Upper lobe of left lung (tissue), 6 donors: ENCODE measurements at regions not wholly inside any gene's neighbourhood (a gene's known extent, or its start where the extent isn't known, plus 50 kb on each side); places are given as distances from the start of the nearest gene placed in this dataset.

Experiments used
- ATAC-seq, 2 donors: fragments of 200-7000 bp; cut with Tn5 transposase; one replicate each; pipeline ENCODE4 v1.9.1; 2022; ENCODE audit warnings: mild to moderate bottlenecking in 2 of 2, moderate library complexity in 2 of 2; ENCODE audit not compliant: low FRiP score in 2 of 2
- DNase-seq, 2 donors: peaks; one replicate each; pipeline ENCODE4 v3.0.0-alpha.2; 2019 to 2020
- H3K27ac ChIP-seq, 4 donors: fragments of 200-600 bp; sonication (generic); one replicate each; pipeline ENCODE4 v1.5.1; 2016 to 2019
- H3K27me3 ChIP-seq, 4 donors: fragments of 200-600 bp; sonication (generic); one replicate each; pipeline ENCODE4 v1.5.1; 2017 to 2019
- H3K36me3 ChIP-seq, 4 donors: fragments of 200-600 bp; sonication (generic); one replicate each; pipeline ENCODE4 v1.5.1; 2016 to 2019
- H3K4me1 ChIP-seq, 4 donors: fragments of 200-600 bp; sonication (generic); one replicate each; pipeline ENCODE4 v1.5.1; 2018 to 2019
- H3K4me3 ChIP-seq, 4 donors: fragments of 200-600 bp; sonication (generic); one replicate each; pipeline ENCODE4 v1.5.1; 2017 to 2019; ENCODE audit warnings: mild to moderate bottlenecking in 2 of 4, moderate library complexity in 1 of 4
- H3K9me3 ChIP-seq, 4 donors: fragments of 200-600 bp; sonication (generic); one replicate each; pipeline ENCODE4 v1.5.1; 2018 to 2019
- EP300 ChIP-seq, 4 donors: sonication (generic); formaldehyde crosslinking; IDR thresholded peaks; one replicate each; pipeline ENCODE4 v1.5.1; 2017; ENCODE audit warnings: antibody characterized with exemption in 4 of 4, control low read depth in 2 of 4
- POLR2A ChIP-seq, 4 donors: fragments of 450-650 bp; IDR thresholded peaks; one replicate each; pipeline ENCODE4 v1.5.1; 2016 to 2017; ENCODE audit warnings: antibody characterized with exemption in 4 of 4, mild to moderate bottlenecking in 2 of 4
- POLR2AphosphoS5 ChIP-seq, 2 donors: sonication (generic); formaldehyde crosslinking; IDR thresholded peaks; one replicate each; pipeline ENCODE4 v1.5.1; 2017; ENCODE audit warnings: antibody characterized with exemption in 2 of 2
- WGBS, 2 donors: methylation state at CpG; one replicate each; pipeline ENCODE4 v1.1.5; 2017 to 2018; 5-methylcytosine and 5-hydroxymethylcytosine counted together
- TF ChIP-seq, protein P1 (sequence below), 6 experiments: fragments of 450-650 bp in 4 of 6; fragments of 200-600 bp in 2 of 6; sonication (generic) in 2 of 6; IDR thresholded peaks; one replicate each; pipeline ENCODE4 v1.5.1; 2016 to 2019; ENCODE audit warnings: antibody characterized with exemption in 6 of 6
- donor health status: DM: no; HTN: no; CAD: no; lungs with moderate emphysema.
- donor health status: DM: no; HTN: yes; CAD: no; lungs with severe emphysema.

DNA sequence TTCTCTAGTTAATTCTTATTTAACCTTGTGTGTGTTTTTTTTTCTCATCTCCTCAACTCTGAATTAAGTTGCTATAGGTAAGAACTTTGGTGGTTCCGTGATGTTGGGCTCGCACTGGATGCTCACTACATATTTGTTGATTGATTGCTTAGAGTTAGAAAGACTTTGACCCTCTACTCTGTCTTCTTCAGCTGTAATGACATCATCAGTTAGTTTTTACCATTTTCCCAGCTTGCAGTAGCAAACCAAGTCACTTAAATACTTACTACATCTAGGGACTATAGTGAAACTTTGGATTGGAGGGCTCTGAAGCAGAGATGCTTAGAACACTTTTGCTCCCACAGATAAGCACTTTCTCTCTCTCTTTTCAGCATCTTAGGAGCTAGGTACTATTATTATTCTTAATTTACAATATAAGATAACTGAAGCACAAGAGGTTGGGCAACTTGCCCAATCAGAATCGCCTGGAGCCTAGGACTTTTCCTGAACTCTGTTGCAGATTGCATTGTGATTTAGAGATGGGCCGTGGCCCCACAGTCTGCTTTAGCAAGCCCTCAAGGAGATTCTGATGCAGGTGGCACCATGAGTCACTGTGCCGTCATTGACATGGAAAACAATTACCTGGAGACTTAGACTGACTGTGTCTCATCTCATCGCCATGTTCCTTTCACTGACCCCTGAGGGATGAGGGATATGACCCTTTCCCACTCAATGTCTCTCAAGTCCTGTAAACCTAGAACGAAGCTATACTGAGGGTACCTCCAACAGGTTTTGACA is 471.9 kb upstream of the PODXL start:
- no peaks in the 10 kb centered on the region for H3K36me3 ChIP-seq
- ATAC-seq = no peak

DNA sequence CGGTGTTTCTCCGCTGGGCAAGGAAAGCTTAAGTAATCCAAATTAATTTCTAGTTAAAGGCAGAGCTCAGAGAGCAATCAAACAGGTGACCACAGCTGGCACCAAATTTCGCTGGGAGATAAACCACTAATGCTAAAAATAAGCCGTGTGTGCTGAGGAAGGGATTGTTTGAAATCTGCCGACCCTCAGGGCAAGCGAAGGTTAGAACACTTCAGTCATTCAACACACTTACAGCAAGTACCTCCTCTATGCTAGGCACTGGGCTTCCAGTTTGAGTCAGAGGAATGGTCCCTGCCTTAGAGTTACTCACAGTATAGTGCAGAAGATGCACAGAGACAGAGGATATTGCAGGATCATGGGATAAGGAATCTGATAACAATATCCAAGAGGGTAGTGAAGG is 467.9 kb upstream of the PODXL start:
- WGBS, 2 donors = 63 to 66% methylated on average over 6 of the region's 6 CpGs
- H3K36me3 ChIP-seq = no peaks in the 10 kb centered on the region
- DNase-seq = no peak
- no peak for ATAC-seq
- H3K9me3 ChIP-seq = no peaks in the 10 kb centered on the region
- H3K4me1 ChIP-seq = no peaks in the 10 kb centered on the region
- no peak overlapping the region for H3K4me3 ChIP-seq
- H3K27me3 ChIP-seq = no peaks in the 10 kb centered on the region
- no peak overlapping the region for H3K27ac ChIP-seq
- TF ChIP-seq EP300 (IDR thresholded peaks at IDR 0.05) = no peak
- TF ChIP-seq, protein P1, sequence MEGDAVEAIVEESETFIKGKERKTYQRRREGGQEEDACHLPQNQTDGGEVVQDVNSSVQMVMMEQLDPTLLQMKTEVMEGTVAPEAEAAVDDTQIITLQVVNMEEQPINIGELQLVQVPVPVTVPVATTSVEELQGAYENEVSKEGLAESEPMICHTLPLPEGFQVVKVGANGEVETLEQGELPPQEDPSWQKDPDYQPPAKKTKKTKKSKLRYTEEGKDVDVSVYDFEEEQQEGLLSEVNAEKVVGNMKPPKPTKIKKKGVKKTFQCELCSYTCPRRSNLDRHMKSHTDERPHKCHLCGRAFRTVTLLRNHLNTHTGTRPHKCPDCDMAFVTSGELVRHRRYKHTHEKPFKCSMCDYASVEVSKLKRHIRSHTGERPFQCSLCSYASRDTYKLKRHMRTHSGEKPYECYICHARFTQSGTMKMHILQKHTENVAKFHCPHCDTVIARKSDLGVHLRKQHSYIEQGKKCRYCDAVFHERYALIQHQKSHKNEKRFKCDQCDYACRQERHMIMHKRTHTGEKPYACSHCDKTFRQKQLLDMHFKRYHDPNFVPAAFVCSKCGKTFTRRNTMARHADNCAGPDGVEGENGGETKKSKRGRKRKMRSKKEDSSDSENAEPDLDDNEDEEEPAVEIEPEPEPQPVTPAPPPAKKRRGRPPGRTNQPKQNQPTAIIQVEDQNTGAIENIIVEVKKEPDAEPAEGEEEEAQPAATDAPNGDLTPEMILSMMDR (IDR thresholded peaks at IDR 0.05) = no peak
- no peak for TF ChIP-seq POLR2AphosphoS5 (IDR thresholded peaks at IDR 0.05)
- no peak for TF ChIP-seq POLR2A (IDR thresholded peaks at IDR 0.05)

More for the DNA sequence above, 471.9 kb upstream of the PODXL start:
- H3K4me3 ChIP-seq = no peak overlapping the region
- no peak overlapping the region for H3K27ac ChIP-seq
- no peak for TF ChIP-seq POLR2AphosphoS5 (IDR thresholded peaks at IDR 0.05)
- no peak for TF ChIP-seq EP300 (IDR thresholded peaks at IDR 0.05)
- TF ChIP-seq, protein P1 (IDR thresholded peaks at IDR 0.05) = no peak
- no peak for TF ChIP-seq POLR2A (IDR thresholded peaks at IDR 0.05)
- no peaks in the 10 kb centered on the region for H3K27me3 ChIP-seq
- no peak for DNase-seq
- WGBS, 2 donors = 83 to 87% methylated on average over 7 of the region's 7 CpGs
- peaks cover 0 to 14% (median 6%) of the 10 kb centered on the region in 4 donors for H3K4me1 ChIP-seq
- no peaks in the 10 kb centered on the region for H3K9me3 ChIP-seq

- no peaks in the 10 kb centered on the region for H3K36me3 ChIP-seq
- ATAC-seq = no peak
- no peak overlapping the region for H3K27ac ChIP-seq
- DNase-seq = no peak
- H3K27me3 ChIP-seq = no peaks in the 10 kb centered on the region
- H3K4me3 ChIP-seq = no peak overlapping the region
- TF ChIP-seq POLR2AphosphoS5 (IDR thresholded peaks at IDR 0.05) (no peak), EP300 (IDR thresholded peaks at IDR 0.05) (no peak), POLR2A (IDR thresholded peaks at IDR 0.05) (no peak)
- TF ChIP-seq, protein P1 (IDR thresholded peaks at IDR 0.05) = no peak
- no peaks in the 10 kb centered on the region for H3K9me3 ChIP-seq
- H3K4me1 ChIP-seq = no peaks in the 10 kb centered on the region
Observed at GRCh38 chr7:132023466-132023865, 467.0 kb upstream of the PODXL start.

- Histone ChIP-seq H3K27me3 (no peaks in the 10 kb centered on the region), H3K9me3 (no peaks in the 10 kb centered on the region), H3K36me3 (no peaks in the 10 kb centered on the region), H3K4me1 (no peaks in the 10 kb centered on the region), H3K4me3 (no peak overlapping the region), H3K27ac (no peak overlapping the region)
- TF ChIP-seq, protein P1 (IDR thresholded peaks at IDR 0.05) = no peak
- TF ChIP-seq POLR2A (IDR thresholded peaks at IDR 0.05) = no peak
- TF ChIP-seq POLR2AphosphoS5 (IDR thresholded peaks at IDR 0.05) = no peak
- TF ChIP-seq EP300 (IDR thresholded peaks at IDR 0.05) = no peak
- 86 to 94% methylated on average over 1 of the region's 1 CpG for WGBS, 2 donors
- ATAC-seq (no peak), DNase-seq (no peak)
Observed at GRCh38 chr7:132022188-132022587, 465.8 kb upstream of the PODXL start.

- H3K9me3 ChIP-seq = peaks cover 0 to 2% (median 0%) of the 10 kb centered on the region in 4 donors
Observed at GRCh38 chr7:132019703-132020102, 463.3 kb upstream of the PODXL start.

More at GRCh38 chr7:132019703-132020102, 463.3 kb upstream of the PODXL start:
- H3K4me3 ChIP-seq = no peak overlapping the region
- DNase-seq (no peak), ATAC-seq (no peak)
- H3K27ac ChIP-seq = no peak overlapping the region
- TF ChIP-seq POLR2AphosphoS5 (IDR thresholded peaks at IDR 0.05) (no peak), EP300 (IDR thresholded peaks at IDR 0.05) (no peak), POLR2A (IDR thresholded peaks at IDR 0.05) (no peak)
- TF ChIP-seq, protein P1 (IDR thresholded peaks at IDR 0.05) = no peak
- H3K4me1 ChIP-seq = no peaks in the 10 kb centered on the region
- no peaks in the 10 kb centered on the region for H3K27me3 ChIP-seq
- whole genome bisulfite sequencing, 2 donors = 76 to 82% methylated on average over 1 of the region's 1 CpG
- no peaks in the 10 kb centered on the region for H3K36me3 ChIP-seq
